Right lobe of liver (tissue), 4 donors: ENCODE measurements at regions not wholly inside any gene's neighbourhood (a gene's known extent, or its start where the extent isn't known, plus 50 kb on each side); places are given as distances from the start of the nearest gene placed in this dataset.

Experiments
- POLR2A ChIP-seq: fragments of 450-650 bp; IDR thresholded peaks from one replicate; pipeline ENCODE4 v1.6.1; 2017; ENCODE audit warnings: antibody characterized with exemption, mild to moderate bottlenecking
- TF ChIP-seq, protein P1 (sequence below), 4 donors: fragments of 200-600 bp in 3 of 4; fragments of 450-650 bp in 1 of 4; IDR thresholded peaks; one replicate each; pipeline versions ENCODE4 v1.5.1 to v1.8.0; 2016 to 2022; ENCODE audit warnings: antibody characterized with exemption in 4 of 4, mild to moderate bottlenecking in 2 of 4
- donor health status: DM: no; HTN: no; CAD: no.
- donor health status: DM: no; HTN: no; CAD: no.
- donor health status: DM: no; HTN: yes; CAD: no.

- TF ChIP-seq, protein P1, sequence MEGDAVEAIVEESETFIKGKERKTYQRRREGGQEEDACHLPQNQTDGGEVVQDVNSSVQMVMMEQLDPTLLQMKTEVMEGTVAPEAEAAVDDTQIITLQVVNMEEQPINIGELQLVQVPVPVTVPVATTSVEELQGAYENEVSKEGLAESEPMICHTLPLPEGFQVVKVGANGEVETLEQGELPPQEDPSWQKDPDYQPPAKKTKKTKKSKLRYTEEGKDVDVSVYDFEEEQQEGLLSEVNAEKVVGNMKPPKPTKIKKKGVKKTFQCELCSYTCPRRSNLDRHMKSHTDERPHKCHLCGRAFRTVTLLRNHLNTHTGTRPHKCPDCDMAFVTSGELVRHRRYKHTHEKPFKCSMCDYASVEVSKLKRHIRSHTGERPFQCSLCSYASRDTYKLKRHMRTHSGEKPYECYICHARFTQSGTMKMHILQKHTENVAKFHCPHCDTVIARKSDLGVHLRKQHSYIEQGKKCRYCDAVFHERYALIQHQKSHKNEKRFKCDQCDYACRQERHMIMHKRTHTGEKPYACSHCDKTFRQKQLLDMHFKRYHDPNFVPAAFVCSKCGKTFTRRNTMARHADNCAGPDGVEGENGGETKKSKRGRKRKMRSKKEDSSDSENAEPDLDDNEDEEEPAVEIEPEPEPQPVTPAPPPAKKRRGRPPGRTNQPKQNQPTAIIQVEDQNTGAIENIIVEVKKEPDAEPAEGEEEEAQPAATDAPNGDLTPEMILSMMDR (IDR thresholded peaks at IDR 0.05) = no peak
- no peak for TF ChIP-seq POLR2A
Observed at GRCh38 chr20:39897781-39898466, 791.1 kb downstream of the MAFB start.
